ENCODE measurements at regions not wholly inside any gene's neighbourhood (a gene's known extent, or its start where the extent isn't known, plus 50 kb on each side); places are given as distances from the start of the nearest gene placed in this dataset.
"Not testable (repeated sequence)": the region's sequence is repeated elsewhere in the genome, so short reads cannot be mapped to it uniquely, and the experiment has no call there.

- no peak for DNase-seq (ENCODE audit: low spot score)
Observed at GRCh38 chr2:34703292-34703691, 1104.2 kb upstream of the FAM98A start.

- not testable (repeated sequence) for DNase-seq (ENCODE audit: low spot score)
Observed at GRCh38 chr2:34702391-34702790, 1103.3 kb upstream of the FAM98A start.

DNA sequence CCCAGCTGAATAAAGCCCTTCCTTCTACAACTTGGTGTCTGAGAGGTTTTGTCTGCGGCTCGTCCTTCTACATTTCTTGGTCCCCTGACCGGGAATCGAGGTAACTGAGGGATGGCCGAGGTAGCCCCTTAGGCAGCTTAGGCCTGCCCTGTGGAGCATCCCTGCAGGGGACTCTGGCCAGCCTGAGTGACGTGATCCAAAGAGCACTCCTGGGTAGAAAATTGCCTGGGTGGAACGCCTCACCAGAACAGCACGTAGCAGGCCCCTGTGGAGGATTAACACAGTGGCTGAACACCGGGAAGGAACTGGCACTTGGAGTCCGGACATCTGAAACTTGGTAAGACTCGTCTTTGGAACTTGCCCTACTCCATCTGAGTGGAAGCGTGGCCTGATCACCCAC is 1078.5 kb upstream of the FAM98A start:
- DNase-seq (ENCODE audit: low spot score): not testable (repeated sequence)

- DNase-seq (ENCODE audit: low spot score): not testable (repeated sequence)
Observed at GRCh38 chr2:34677119-34677531, 1078.0 kb upstream of the FAM98A start.

DNA sequence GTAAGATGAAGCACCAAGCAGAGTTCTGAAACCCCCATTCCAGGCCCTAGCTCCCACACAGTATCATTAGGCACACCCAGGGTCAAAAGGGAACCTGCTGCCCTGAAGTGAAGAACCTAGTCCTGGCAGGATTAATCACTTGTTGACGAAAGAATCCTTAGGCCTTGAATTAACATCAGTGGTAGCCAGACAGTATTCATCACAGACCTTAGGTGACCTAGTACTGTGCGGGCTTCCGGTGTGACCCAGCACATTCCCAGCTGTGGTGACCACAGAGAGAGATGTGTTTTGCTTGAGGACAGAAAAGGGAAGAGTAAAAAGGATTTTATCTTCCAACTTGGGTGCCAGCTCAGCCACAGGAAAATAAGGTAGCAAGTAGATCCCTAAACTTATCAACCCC is 1071.4 kb upstream of the FAM98A start:
- DNase-seq (ENCODE audit: low spot score): no peak

DNA sequence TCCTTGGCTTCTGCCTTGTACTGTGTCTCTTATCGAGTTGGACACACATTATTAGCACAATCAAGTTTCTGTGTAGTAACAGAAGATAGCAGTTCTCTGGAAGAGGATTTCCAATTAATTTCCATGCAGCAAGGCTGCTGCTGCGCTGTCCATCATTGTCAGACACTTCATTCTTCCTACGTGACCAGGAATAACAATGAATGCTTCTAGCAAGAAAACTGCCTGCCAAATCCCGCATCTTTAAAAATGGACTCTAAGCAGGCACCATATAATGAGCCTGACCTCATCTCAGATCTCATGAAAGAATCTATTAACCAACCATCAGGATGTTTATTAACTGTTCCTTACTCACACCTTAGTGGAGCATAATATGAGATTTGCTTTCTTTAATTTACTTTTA is 1067.7 kb upstream of the FAM98A start:
- DNase-seq (ENCODE audit: low spot score): no peak

- no peak for DNase-seq (ENCODE audit: low spot score)
Observed at GRCh38 chr2:34664266-34664665, 1065.2 kb upstream of the FAM98A start.

DNA sequence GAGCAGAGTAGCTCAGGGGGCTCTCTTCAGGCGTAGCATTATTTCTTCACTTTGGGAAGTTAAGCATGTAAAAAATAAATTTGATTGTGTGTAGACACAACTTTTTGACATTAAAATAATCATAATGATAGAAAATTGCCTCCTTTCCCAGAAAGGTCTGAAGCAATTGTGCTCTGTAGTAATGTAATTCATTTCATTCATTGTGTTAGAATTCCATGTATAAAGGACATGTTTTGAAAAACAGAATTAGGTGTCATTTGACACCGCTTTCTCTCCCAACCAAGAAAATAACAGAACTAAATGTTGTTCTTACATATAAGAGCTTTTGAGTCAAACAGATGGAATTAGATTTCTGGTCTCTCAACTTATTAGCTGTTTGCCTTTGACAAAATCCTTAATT is 1064.2 kb upstream of the FAM98A start:
- DNase-seq (ENCODE audit: low spot score): no peak

DNA sequence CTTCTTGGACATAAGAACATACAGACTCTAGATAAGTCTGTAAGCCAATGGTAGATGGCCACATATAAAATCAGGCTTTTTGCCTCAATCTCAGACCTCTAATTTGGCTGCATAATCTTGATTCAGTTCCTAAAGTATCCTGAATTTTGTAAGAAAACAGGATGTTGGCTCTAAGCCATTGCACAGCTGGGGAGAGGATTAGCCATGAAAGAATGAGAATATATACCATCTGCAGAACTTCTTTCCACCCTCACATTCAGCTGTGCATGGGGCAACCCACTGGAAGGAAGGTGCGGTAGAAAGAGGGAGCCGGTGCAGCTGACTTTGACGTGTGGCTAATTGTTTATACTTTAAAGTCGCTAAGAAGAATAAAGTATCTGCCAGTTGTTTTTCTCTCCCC is 1061.6 kb upstream of the FAM98A start:
- DNase-seq (ENCODE audit: low spot score): no peak

DNA sequence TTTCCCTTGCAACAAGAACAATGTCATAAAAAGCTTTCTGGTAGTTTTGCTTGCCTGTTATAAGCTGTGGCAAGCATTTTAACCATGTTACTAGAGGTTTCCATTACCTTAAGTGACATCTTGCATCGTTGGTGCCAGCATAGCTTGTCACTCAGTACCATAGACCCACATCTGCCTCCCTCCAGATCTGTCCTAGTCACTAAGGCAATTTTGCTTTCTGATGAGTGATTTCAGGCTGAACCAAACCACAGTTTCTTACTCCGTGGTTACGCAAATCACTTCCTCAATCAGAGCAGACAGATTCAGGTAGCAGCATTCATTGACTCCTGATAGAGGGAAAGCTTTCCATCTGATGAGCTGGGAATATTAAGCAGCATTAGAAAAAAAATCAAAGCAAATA is 1057.5 kb upstream of the FAM98A start:
- DNase-seq (ENCODE audit: low spot score): no peak

DNA sequence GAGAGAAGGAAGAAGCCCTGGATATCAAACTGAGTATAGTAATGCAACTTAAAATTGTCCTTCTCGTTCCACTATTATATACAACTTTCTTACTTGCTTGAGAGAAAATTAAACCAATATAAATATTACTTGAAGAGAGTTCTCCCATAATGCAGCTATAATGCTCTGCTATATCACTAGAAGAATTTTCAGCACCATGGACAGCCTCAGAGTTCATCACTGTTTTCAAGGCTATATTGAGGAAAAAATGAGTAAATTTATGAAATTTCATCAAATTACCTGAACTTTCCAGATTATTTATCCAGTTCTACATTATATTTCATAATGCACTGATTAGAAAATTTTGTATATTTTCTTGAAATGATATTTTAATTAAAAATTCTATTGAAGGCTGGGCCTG is 1053.5 kb upstream of the FAM98A start:
- peak; percentile 60 for DNase-seq (ENCODE audit: low spot score)

DNA sequence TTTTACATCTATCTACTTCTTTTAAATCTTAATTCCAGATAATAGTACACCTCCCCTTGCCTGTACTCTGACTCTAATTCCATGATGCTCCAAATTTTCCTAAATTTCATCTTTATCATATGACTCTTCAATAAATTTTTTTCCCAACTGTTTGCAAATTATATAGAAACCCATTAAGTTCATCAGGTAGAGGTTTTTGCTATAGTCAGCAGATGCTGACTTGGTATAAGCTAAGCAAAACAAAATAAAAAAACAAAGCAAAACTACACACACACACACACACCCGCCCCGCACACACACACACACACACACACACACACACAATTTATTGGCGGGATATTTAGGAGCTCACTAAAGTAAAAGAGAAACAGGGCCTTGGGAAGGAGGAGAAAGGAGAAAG is 1047.8 kb upstream of the FAM98A start:
- no peak for DNase-seq (ENCODE audit: low spot score)

- no peak for DNase-seq (ENCODE audit: low spot score)
Observed at GRCh38 chr2:34632327-34632726, 1033.2 kb upstream of the FAM98A start.

DNA sequence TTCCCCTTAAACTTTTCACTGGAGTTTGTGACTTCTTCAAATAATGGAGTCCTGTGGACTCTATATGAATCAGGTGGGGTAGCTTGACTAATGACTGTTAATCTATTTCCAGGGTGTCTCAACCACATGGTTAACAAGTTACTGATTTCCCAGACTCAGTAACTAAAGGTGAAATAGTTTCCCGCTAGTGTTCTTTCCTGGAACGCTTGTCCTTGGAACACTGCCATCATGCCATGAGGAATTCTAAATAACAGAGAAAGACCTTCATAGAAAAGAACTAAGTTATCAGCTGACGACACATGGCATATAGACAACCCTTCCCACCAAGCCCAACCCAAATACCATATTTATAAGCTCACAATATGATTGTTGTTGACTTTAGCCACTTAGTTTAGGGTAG is 1027.9 kb upstream of the FAM98A start:
- no peak for DNase-seq (ENCODE audit: low spot score)

- no peak for DNase-seq (ENCODE audit: low spot score)
Observed at GRCh38 chr2:34604164-34604563, 1005.1 kb upstream of the FAM98A start.

DNA sequence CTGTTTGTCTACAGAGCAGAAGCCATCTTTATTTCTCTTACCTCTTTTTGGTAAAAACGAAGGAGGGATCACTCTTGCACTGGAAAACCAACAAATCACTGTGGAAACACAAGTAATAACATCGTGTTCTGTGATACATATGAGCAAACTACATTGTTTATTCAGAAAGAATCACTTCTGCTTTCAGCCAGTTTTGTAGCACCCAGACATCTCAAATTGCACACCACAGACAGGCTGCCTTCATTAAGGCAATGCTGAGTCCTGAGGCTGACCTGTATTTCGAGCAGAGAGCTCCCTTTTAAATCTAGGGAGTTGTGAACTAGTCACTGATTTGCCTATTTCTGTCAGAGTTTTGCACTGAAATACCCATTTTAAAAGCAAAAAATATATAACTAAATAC is 1003.2 kb upstream of the FAM98A start:
- DNase-seq (ENCODE audit: low spot score): no peak

GRCh38 chr2:34601561-34601960 is 1002.5 kb upstream of the FAM98A start:
- no peak for DNase-seq (ENCODE audit: low spot score)

GRCh38 chr2:34578641-34579040 is 979.5 kb upstream of the FAM98A start:
- DNase-seq (ENCODE audit: low spot score): peak; percentile 40

GRCh38 chr2:34570266-34570872 is 971.3 kb upstream of the FAM98A start:
- DNase-seq (ENCODE audit: low spot score): peak; percentile 71

DNA sequence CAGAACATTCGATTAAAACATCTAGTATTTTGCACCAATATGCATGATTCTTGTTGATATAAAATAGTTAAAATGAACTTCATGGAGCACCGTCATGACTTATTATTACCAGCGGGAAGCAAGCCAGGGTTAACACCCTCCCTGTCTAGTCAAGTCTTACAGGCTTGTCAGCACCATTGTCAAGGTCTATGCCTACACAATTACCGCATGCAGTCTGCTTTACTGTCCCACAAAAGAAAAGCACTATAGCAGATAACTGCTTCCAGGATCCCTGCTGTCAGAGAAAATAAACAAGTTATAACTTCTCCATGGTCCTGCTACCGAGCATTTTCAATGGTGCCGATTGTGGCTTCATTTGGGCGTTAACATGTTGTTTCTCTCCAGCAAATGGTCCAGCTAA is 968.0 kb upstream of the FAM98A start:
- no peak for DNase-seq (ENCODE audit: low spot score)

DNA sequence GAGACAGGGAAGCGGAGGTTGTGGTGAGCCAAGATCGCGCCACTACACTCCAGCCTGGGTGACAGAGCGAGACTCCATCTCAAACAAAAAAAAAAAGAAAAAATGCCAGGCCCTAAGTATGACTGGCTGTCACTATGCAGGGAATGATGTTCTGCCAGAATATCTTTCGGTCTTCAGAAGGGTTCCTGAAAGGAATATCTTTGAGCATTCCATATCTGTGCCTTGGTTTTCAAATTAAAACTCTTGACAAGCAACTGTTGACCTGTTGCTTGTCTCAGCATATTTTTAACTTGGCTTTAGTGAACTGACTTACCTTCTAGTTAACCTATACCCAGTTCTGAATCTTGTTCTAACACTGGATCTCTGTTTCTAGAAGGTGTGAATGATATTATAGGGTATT is 953.2 kb upstream of the FAM98A start:
- DNase-seq (ENCODE audit: low spot score): no peak

DNA sequence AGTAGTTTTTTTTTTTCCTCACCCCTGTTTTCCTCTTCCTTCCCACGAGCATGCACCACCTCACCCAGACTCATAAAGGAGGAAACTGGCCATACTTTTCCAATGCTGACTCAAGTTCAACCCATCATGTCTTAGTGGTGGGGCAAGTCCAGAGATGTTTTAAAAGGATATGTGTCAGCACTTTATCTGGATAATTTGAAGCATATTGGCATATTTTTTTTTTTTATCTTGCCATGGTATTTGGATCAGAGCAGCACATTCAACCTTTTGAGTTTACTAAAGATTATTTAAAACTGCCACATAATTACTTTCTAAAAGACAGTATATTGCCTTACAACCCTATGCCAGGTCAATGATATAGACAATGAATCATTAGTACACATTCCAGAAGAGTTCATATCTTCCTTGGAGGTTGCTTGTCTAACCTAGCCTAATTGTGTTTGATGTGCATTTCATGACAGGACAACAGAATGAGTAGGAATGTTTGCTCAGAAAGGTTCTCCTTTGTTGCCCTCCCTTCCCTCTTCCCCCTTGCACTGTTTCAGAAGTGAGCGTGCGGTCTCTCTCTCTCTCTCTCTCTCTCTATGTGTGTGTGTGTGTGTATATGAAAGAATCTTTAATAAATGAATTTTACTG is 950.7 kb upstream of the FAM98A start:
- no peak for DNase-seq (ENCODE audit: low spot score)

GRCh38 chr2:34547900-34548299 is 948.8 kb upstream of the FAM98A start:
- DNase-seq (ENCODE audit: low spot score): no peak

GRCh38 chr2:34547340-34547739 is 948.2 kb upstream of the FAM98A start:
- no peak for DNase-seq (ENCODE audit: low spot score)
